ENCODE measurements at regions not wholly inside any gene's neighbourhood (a gene's known extent, or its start where the extent isn't known, plus 50 kb on each side); places are given as distances from the start of the nearest gene placed in this dataset.

- H3K9ac ChIP-seq (ENCODE audit: low read depth, low read length) = no peak overlapping the region
- no peak overlapping the region for H3K4me3 ChIP-seq (ENCODE audit: insufficient read depth, low read depth, low read length)
- H3K9me3 ChIP-seq (ENCODE audit: control insufficient read depth, insufficient read depth, low read length) = no peaks in the 10 kb centered on the region
- dilution Hi-C loops (cut with HindIII; ENCODE audit: low sequenced_read_pairs, unreplicated experiment) = no loop called here
- in situ Hi-C loops (cut with MboI; ENCODE audit: low sequenced_read_pairs) = no loop called here
- no peak for ATAC-seq (ENCODE audit: low read depth)
- H2BK15ac ChIP-seq (ENCODE audit: low read depth, low read length) = no peak overlapping the region
- no peak overlapping the region for H2AFZ ChIP-seq (replicated peaks; ENCODE audit: low read length, poor library complexity)
- no peak overlapping the region for H3K14ac ChIP-seq (replicated peaks; ENCODE audit: low read depth, low read length)
- no peak overlapping the region for H2AK9ac ChIP-seq (replicated peaks; ENCODE audit: low read depth, low read length, poor library complexity)
- H4K5ac ChIP-seq (ENCODE audit: low read depth, low read length) = no peak overlapping the region
- no peak overlapping the region for H3K18ac ChIP-seq (ENCODE audit: low read depth, low read length)
- H3K23ac ChIP-seq (ENCODE audit: low read depth, low read length) = no peak overlapping the region
- no peak overlapping the region for H3K27ac ChIP-seq (ENCODE audit: insufficient read depth, low read length)
- H2AK5ac ChIP-seq (ENCODE audit: low read depth, low read length) = no peak overlapping the region
- H3K4ac ChIP-seq (ENCODE audit: low read depth, low read length) = no peak overlapping the region
- H3K56ac ChIP-seq (ENCODE audit: extremely low read depth, insufficient read depth, low read length) = no peak overlapping the region
- no peaks in the 10 kb centered on the region for H3K79me1 ChIP-seq (ENCODE audit: low read depth in 1 of 2, low read length in 2 of 2)
- no peak overlapping the region for H4K8ac ChIP-seq (ENCODE audit: low read depth in 2 of 2, low read length in 2 of 2)
- H3K36me3 ChIP-seq (ENCODE audit: control insufficient read depth, insufficient read depth, low read length) = no peaks in the 10 kb centered on the region
- H3K4me1 ChIP-seq (ENCODE audit: control insufficient read depth, insufficient read depth, low read length) = no peaks in the 10 kb centered on the region
- no peak overlapping the region for H2BK20ac ChIP-seq (ENCODE audit: low read depth, low read length)
- intact Hi-C loops (cut with micrococcal nuclease) = no loop called here
- no TSS peak for BruUV-seq (replicated peaks)
- POLR2A ChIA-PET (ENCODE audit: unreplicated experiment) = no interaction called here
- H3K4me2 ChIP-seq (ENCODE audit: low read depth, low read length) = no peak overlapping the region
- H4K91ac ChIP-seq (ENCODE audit: insufficient read depth, low read depth, low read length) = no peak overlapping the region
- no peaks in the 10 kb centered on the region for H3K27me3 ChIP-seq (ENCODE audit: control insufficient read depth, insufficient read depth, low read length)
- no peaks in the 10 kb centered on the region for H4K20me1 ChIP-seq (ENCODE audit: insufficient read depth, low read length)
- CTCF ChIA-PET = no interaction called here
- no peak overlapping the region for H2BK5ac ChIP-seq (ENCODE audit: low read depth, low read length, poor library complexity, severe bottlenecking)
- no peak overlapping the region for H2BK120ac ChIP-seq (ENCODE audit: low read depth, low read length)
- TF ChIP-seq CHD1 (IDR thresholded peaks at IDR 0.05; ENCODE audit: low read depth, low read length) (no peak), RAD21 (IDR thresholded peaks at IDR 0.05; ENCODE audit: low read length) (no peak), FOS (IDR thresholded peaks at IDR 0.05; ENCODE audit: low read depth, low read length) (no peak), POLR2A (IDR thresholded peaks at IDR 0.05; ENCODE audit: low read depth, low read length) (no peak), MAZ (IDR thresholded peaks at IDR 0.05; ENCODE audit: borderline replicate concordance, low read depth, low read length) (no peak), RFX5 (IDR thresholded peaks at IDR 0.05; ENCODE audit: low read depth, low read length) (no peak), MXI1 (IDR thresholded peaks at IDR 0.05; ENCODE audit: borderline replicate concordance, low read depth, low read length) (no peak), RCOR1 (IDR thresholded peaks at IDR 0.05; ENCODE audit: insufficient replicate concordance, low read length) (no peak), NFE2L2 (IDR thresholded peaks at IDR 0.05; ENCODE audit: low read depth, low read length) (no peak), USF2 (IDR thresholded peaks at IDR 0.05; ENCODE audit: low read depth, low read length) (no peak), CEBPB (IDR thresholded peaks at IDR 0.05; ENCODE audit: low read depth, low read length) (no peak), BHLHE40 (IDR thresholded peaks at IDR 0.05; ENCODE audit: low read depth, low read length) (no peak), SMC3 (IDR thresholded peaks at IDR 0.05; ENCODE audit: low read depth, low read length) (no peak), ELK1 (IDR thresholded peaks at IDR 0.05; ENCODE audit: borderline replicate concordance, low read depth, low read length) (no peak), MAFK (IDR thresholded peaks at IDR 0.05; ENCODE audit: low read depth, low read length) (no peak)
- TF ChIP-seq, protein P1, sequence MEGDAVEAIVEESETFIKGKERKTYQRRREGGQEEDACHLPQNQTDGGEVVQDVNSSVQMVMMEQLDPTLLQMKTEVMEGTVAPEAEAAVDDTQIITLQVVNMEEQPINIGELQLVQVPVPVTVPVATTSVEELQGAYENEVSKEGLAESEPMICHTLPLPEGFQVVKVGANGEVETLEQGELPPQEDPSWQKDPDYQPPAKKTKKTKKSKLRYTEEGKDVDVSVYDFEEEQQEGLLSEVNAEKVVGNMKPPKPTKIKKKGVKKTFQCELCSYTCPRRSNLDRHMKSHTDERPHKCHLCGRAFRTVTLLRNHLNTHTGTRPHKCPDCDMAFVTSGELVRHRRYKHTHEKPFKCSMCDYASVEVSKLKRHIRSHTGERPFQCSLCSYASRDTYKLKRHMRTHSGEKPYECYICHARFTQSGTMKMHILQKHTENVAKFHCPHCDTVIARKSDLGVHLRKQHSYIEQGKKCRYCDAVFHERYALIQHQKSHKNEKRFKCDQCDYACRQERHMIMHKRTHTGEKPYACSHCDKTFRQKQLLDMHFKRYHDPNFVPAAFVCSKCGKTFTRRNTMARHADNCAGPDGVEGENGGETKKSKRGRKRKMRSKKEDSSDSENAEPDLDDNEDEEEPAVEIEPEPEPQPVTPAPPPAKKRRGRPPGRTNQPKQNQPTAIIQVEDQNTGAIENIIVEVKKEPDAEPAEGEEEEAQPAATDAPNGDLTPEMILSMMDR (conservative IDR thresholded peaks at IDR 0.05; ENCODE audit: low read depth, low read length) = no peak
- DNase-seq = no peak
- H3K9me1 ChIP-seq (ENCODE audit: insufficient read depth, low read length) = no peaks in the 10 kb centered on the region
Observed at GRCh38 chr5:89703817-89704216, 705.7 kb downstream of the CETN3 start.
